GM12878 (cell line): ENCODE measurements at regions not wholly inside any gene's neighbourhood (a gene's known extent, or its start where the extent isn't known, plus 50 kb on each side); places are given as distances from the start of the nearest gene placed in this dataset.

ENCODE experiments used
- ATAC-seq: fragments of 200-7000 bp; cut with Tn5 transposase; 3 replicates; pipeline ENCODE4 v1.9.1; 2020; ENCODE audit warnings: mild to moderate bottlenecking, moderate library complexity
- BruUV-seq: library from RNA; stranded (reverse); fragments of 400-500 nt; replicated peaks from 2 replicates; lab custom pipeline; 2021; lab: Mats Ljungman, UMichigan
- CTCF ChIA-PET: fragments of 300-600 bp; sonication (Branson Sonifier 250); formaldehyde crosslinking; extraction: SDS; loops from one replicate; lab custom pipeline; 2021; ENCODE audit warnings: inconsistent platforms; lab: Yijun Ruan, JAX
- POLR2A ChIA-PET: fragments of 350-600 bp; formaldehyde crosslinking; extraction: SDS; loops from one replicate; lab custom pipeline; 2021; ENCODE audit warnings: inconsistent platforms; lab: Charles Lee
- RAD21 ChIA-PET: fragments of 300-600 bp; sonication (Branson Sonifier 250); formaldehyde crosslinking; loops from one replicate; lab custom pipeline; 2023; ENCODE audit warnings: antibody characterized with exemption; ENCODE audit not compliant: unreplicated experiment; lab: Charles Lee
- SMC1A ChIA-PET: fragments of 300-600 bp; sonication (Branson Sonifier 250); formaldehyde crosslinking; loops from one replicate; lab custom pipeline; 2023; ENCODE audit not compliant: unreplicated experiment, uncharacterized antibody; lab: Charles Lee
- DNase-seq: peaks from one replicate; pipeline ENCODE4 v3.0.0-alpha.2; 2011; ENCODE audit warnings: low read depth, low spot score
- FAIRE-seq: peaks from 3 replicates; lab custom pipeline; 2011; peaks lifted over from hg19 to GRCh38; lab: Jason Lieb, UNC
- H2AFZ ChIP-seq: 2 replicates; pipeline ENCODE4 v1.6.0; 2011; ENCODE audit warnings: low read depth, low read length, control low read depth; ENCODE audit not compliant: control insufficient read depth
- H3K27ac ChIP-seq: 2 replicates; pipeline ENCODE4 v1.5.1; 2011; ENCODE audit warnings: control low read depth; ENCODE audit not compliant: control insufficient read depth, insufficient read depth
- H3K27me3 ChIP-seq, 2 experiments: replicated peaks in 1 of 2; 2 replicates each; pipeline versions ENCODE4 v1.6.0 to v1.6.1; 2011; ENCODE audit warnings: low read length in 1 of 2; ENCODE audit not compliant: control insufficient read depth in 2 of 2, insufficient read depth in 2 of 2
- H3K36me3 ChIP-seq, 2 experiments: 2 replicates each; pipeline ENCODE4 v1.5.1; 2011; ENCODE audit warnings: low read length in 1 of 2; ENCODE audit not compliant: control insufficient read depth in 2 of 2, insufficient read depth in 2 of 2
- H3K4me1 ChIP-seq: 2 replicates; pipeline ENCODE4 v1.6.1; 2011; ENCODE audit warnings: mild to moderate bottlenecking, low read length, moderate library complexity, mixed read lengths; ENCODE audit not compliant: control insufficient read depth, insufficient read depth
- H3K4me2 ChIP-seq: 2 replicates; pipeline ENCODE4 v1.6.0; 2011; ENCODE audit warnings: control low read depth; ENCODE audit not compliant: control insufficient read depth, insufficient read depth
- H3K4me3 ChIP-seq: fragments of 200-600 bp; sonication (generic); 2 replicates; pipeline ENCODE4 v1.5.1; 2016
- H3K79me2 ChIP-seq: 2 replicates; pipeline ENCODE4 v1.6.0; 2011; ENCODE audit warnings: low read length; ENCODE audit not compliant: control insufficient read depth, insufficient read depth
- H3K9ac ChIP-seq: 2 replicates; pipeline ENCODE4 v1.8.0; 2011; ENCODE audit warnings: low read length, control low read depth, mixed read lengths; ENCODE audit not compliant: control insufficient read depth, insufficient read depth
- H3K9me3 ChIP-seq: replicated peaks from 3 replicates; pipeline ENCODE4 v1.5.1; 2011; ENCODE audit warnings: mild to moderate bottlenecking, low read length; ENCODE audit not compliant: control insufficient read depth, insufficient read depth
- H4K20me1 ChIP-seq: 2 replicates; pipeline ENCODE4 v1.6.0; 2011; ENCODE audit not compliant: control insufficient read depth, insufficient read depth
- CTCF ChIP-seq, 3 experiments: IDR thresholded peaks in 2 of 3; conservative IDR thresholded peaks in 1 of 3; 2 replicates each; pipeline ENCODE4 v1.5.1; 2011; ENCODE audit warnings: low read depth in 3 of 3, low read length in 3 of 3, mild to moderate bottlenecking in 3 of 3, control low read depth in 2 of 3, moderate library complexity in 2 of 3, inconsistent platforms in 1 of 3, mixed read lengths in 1 of 3; ENCODE audit not compliant: control insufficient read depth in 2 of 3, insufficient read depth in 1 of 3; ENCODE audit errors: extremely low read depth in 1 of 3
- E2F4 ChIP-seq: IDR thresholded peaks from 2 replicates; pipeline ENCODE4 v1.6.1; 2012; ENCODE audit warnings: low read depth, low read length, improper control_type of control experiment
- ELK1 ChIP-seq: IDR thresholded peaks from 2 replicates; pipeline ENCODE4 v1.6.1; 2012; ENCODE audit warnings: low read depth, low read length, improper control_type of control experiment
- GABPA ChIP-seq: IDR thresholded peaks from 2 replicates; pipeline ENCODE4 v1.6.1; 2014; ENCODE audit warnings: antibody characterized with exemption, low read depth, mild to moderate bottlenecking, inconsistent platforms
- IRF4 ChIP-seq: IDR thresholded peaks from 2 replicates; pipeline ENCODE4 v1.6.1; 2011; ENCODE audit warnings: low read depth, low read length
- KDM1A ChIP-seq: fragments of 200-600 bp; sonication (generic); IDR thresholded peaks from 2 replicates; pipeline ENCODE4 v1.6.1; 2016; ENCODE audit warnings: borderline replicate concordance
- NBN ChIP-seq: fragments of 450-650 bp; IDR thresholded peaks from 2 replicates; pipeline ENCODE4 v1.6.1; 2016
- POLR2A ChIP-seq: IDR thresholded peaks from 2 replicates; pipeline ENCODE4 v1.6.1; 2011; ENCODE audit warnings: low read depth, mild to moderate bottlenecking, low read length
- RB1 ChIP-seq: fragments of 450-650 bp; formaldehyde crosslinking; IDR thresholded peaks from 2 replicates; pipeline ENCODE4 v1.6.1; 2017; ENCODE audit warnings: mild to moderate bottlenecking, borderline replicate concordance
- RELA ChIP-seq: fragments of 450-650 bp; IDR thresholded peaks from 2 replicates; pipeline ENCODE4 v1.8.0; 2014; ENCODE audit warnings: borderline replicate concordance; ENCODE audit not compliant: partially characterized antibody
- SIN3A ChIP-seq: IDR thresholded peaks from 2 replicates; pipeline ENCODE4 v1.6.1; 2012; ENCODE audit warnings: low read depth, low read length, improper control_type of control experiment
- SREBF2 ChIP-seq: IDR thresholded peaks from 2 replicates; pipeline ENCODE4 v1.6.1; 2012; ENCODE audit warnings: mild to moderate bottlenecking, low read length
- TBL1XR1 ChIP-seq: IDR thresholded peaks from 2 replicates; pipeline ENCODE4 v1.6.1; 2012; ENCODE audit warnings: low read depth, low read length, improper control_type of control experiment
- WRNIP1 ChIP-seq: IDR thresholded peaks from 2 replicates; pipeline ENCODE4 v1.6.1; 2011; ENCODE audit warnings: low read depth, low read length, improper control_type of control experiment, borderline replicate concordance
- ZBED1 ChIP-seq: IDR thresholded peaks from 2 replicates; pipeline ENCODE4 v1.6.1; 2016; ENCODE audit warnings: borderline replicate concordance
- ZBTB40 ChIP-seq: fragments of 450-650 bp; IDR thresholded peaks from 2 replicates; pipeline ENCODE4 v1.6.1; 2016; ENCODE audit warnings: mild to moderate bottlenecking, moderate library complexity, borderline replicate concordance
- WGBS: methylation state at CpG from one replicate; pipeline ENCODE4 v1.1.6; 2016; ENCODE audit warnings: low lambda C conversion rate; ENCODE audit not compliant: insufficient replicate concordance, insufficient coverage; ENCODE audit errors: missing lambda C conversion rate; 5-methylcytosine and 5-hydroxymethylcytosine counted together
- in situ Hi-C: fragments of 300-500 bp; cut with MboI; formaldehyde crosslinking; loops from 9 replicates; pipeline ENCODE4 v1.14.3; 2018; ENCODE audit warnings: mixed read lengths
- intact Hi-C: fragments of 100-400 bp; cut with micrococcal nuclease; formaldehyde crosslinking; loops from one replicate; pipeline ENCODE4 v1.14.2; 2022; ENCODE audit not compliant: unreplicated experiment

- Histone ChIP-seq H3K27ac (no peak overlapping the region), H3K4me2 (no peak overlapping the region), H3K27me3 (0 out of 4 replicates have a peak, but pooled peaks cover 0 to 2% of the 10 kb centered on the region in 2 experiments), H3K79me2 (no peaks in the 10 kb centered on the region), H3K9ac (no peak overlapping the region), H3K4me1 (no peaks in the 10 kb centered on the region), H3K4me3 (no peak overlapping the region), H3K36me3 (no peaks in the 10 kb centered on the region), H4K20me1 (no peaks in the 10 kb centered on the region; the same call in 1 of the 2 replicates), H2AFZ (no peak overlapping the region), H3K9me3 (no peaks in the 10 kb centered on the region)
- POLR2A ChIA-PET: no interaction called here
- CTCF ChIA-PET: interaction anchor here (1.1 to 1.3 kb wide), 2 partner anchors 58 kb away, joined by 3 to 4 read pairs; no protein-coding TSS in a partner anchor
- no peak for FAIRE-seq
- intact Hi-C loops (loop anchor here (2.0 kb wide), 1 partner anchor 59 kb away; no protein-coding TSS in a partner anchor), in situ Hi-C loops (no loop called here)
- 11% methylated on average over 3 of the region's 3 CpGs for WGBS
- no peak for ATAC-seq
- SMC1A ChIA-PET: interaction anchor here (0.7 kb wide), 1 partner anchor 140 kb away, joined by 3 read pairs; no protein-coding TSS in a partner anchor
- no TSS peak for BruUV-seq
- no peak for DNase-seq
- RAD21 ChIA-PET: no interaction called here
- TF ChIP-seq RB1 (no peak), TBL1XR1 (no peak), KDM1A (no peak), E2F4 (no peak), RELA (no peak), SIN3A (no peak), GABPA (no peak), SREBF2 (no peak), POLR2A (no peak), CTCF (IDR thresholded peaks at IDR 0.05 in 2 of 3, conservative IDR thresholded peaks at IDR 0.05 in 1 of 3; ENCODE audit: control insufficient read depth in 2 of 3, extremely low read depth in 1 of 3, insufficient read depth in 1 of 3, low read depth in 3 of 3, low read length in 3 of 3) (no peak), ELK1 (no peak), ZBED1 (no peak), WRNIP1 (no peak), NBN (no peak), IRF4 (no peak), ZBTB40 (no peak)
Measured at GRCh38 chr3:124491875-124492274, 238.4 kb upstream of the UMPS start.
